Suppressor macrophage treated with lipopolysaccharide for 4 hours (primary cell): ENCODE measurements at regions not wholly inside any gene's neighbourhood (a gene's known extent, or its start where the extent isn't known, plus 50 kb on each side); places are given as distances from the start of the nearest gene placed in this dataset.

Source experiments
- DNase-seq: peaks from one replicate; pipeline ENCODE4 v3.0.0-alpha.2; 2020

DNA sequence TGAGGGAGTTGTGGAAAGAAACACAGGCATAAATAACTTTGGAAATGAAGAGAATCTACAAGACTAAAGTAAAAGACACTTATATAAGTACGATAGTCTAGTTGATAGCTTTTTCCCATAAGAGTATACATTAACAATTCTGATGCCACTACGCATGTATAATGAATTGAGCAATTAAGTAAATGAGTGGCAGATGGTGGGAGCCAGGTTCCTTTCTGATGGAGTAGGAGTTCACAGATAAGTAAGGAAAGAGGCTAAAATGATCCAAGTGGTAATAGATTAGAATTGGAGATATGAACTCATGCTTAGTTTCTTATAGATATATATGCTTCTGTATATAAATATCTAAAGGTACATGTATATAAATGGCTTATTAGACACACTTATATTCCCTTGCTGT lies 368.3 kb downstream of the FAM181B start:
- DNase-seq = no peak

DNA sequence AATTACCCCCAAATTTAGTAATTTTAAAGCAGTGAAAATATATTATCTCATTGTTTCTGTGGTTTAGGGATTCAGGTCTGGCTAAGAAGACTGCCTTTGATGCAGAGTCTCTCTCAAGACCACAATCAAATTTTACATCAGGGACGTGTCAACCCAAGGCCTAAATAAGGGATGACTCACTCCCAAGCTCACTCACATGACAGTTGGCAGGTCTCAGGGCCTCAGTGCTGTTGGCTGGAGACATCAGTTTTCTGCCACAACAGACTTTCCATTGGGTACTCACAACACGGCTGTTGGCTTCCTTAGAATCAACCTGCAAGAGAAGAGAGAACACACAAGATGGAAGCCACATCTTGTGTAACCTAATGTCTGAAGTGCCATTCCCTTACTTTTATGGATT lies 377.3 kb downstream of the FAM181B start:
- DNase-seq = no peak

DNA sequence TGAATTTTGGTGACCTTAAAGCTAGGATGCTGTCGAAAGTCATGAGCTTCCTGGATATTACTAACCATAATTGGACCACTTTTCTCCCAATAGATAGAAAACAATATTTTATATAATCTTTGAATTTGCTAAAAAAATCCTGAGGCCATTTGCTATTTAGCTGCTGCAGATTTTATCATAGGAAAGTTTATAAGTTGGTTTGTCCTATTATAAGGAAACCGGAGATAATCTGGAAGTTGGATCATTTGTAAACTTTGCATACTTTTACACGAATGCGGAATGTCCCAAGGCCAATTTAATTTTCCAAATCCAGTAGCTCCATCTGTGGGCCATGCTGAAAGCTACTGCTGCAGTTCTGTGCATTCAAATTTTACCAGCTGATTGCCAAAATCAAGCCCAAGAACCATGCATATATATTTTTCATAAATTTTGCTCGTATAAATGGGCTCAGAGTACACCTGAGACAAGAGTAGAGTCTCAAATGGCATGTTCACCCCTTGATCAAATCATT lies 378.3 kb downstream of the FAM181B start:
- no peak for DNase-seq

DNA sequence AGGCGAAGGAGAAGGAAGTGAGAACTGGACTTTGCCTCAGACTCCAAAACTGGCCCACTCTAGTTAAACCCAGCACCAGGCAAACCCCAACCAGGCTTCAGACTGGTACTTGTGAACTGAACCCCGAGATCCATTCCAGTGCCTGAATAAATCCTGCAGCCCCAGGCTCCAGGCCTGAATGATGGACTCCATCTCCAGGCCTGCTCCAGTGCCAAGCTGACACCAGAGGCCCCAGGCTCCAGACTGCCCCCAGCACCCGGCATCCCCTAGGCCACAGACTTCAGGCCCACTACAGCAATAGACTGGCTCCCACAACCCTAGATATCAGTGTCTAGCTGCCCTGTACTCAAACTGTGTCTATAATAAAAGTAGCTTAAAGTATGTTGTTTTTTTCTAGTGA lies 406.8 kb downstream of the FAM181B start:
- DNase-seq = no peak

DNA sequence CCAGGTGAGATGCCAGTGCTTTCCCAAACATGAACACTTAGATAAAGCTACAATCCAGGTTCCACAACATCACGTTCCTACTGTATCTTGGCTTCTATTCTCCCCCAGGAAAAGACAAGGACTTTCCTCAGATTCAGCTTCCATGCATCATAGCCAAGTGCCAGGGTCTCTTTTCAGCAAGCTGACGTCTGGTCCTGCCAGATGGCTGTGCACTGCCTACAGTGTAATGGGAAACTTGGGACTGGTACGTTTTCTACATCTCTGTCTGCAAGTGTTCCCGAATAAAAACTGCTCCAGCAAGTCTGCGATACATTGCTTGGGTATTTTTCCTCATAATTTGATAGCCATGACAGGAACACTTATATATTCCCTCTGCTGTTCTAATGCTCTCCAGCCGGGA lies 412.5 kb downstream of the FAM181B start:
- DNase-seq = no peak

DNA sequence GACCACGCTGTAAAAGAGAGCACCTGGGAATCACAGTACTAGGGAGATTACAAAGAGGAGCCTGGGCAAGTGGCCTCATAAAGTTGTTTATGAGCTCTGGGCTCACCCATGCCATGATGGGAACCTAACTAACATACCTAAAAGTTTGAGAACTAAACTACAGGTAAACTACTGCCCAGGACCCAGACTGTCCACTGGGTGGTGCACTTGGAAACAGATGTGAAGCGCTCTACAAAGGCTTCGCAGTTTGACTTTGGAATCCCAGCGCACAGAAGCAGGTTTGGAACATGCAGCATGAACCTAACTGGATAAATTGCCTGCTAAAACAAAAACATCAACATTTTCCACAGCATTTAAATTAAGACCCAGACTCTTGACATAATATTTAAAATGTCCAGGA lies 418.6 kb downstream of the FAM181B start:
- peak; percentile 6 for DNase-seq

DNA sequence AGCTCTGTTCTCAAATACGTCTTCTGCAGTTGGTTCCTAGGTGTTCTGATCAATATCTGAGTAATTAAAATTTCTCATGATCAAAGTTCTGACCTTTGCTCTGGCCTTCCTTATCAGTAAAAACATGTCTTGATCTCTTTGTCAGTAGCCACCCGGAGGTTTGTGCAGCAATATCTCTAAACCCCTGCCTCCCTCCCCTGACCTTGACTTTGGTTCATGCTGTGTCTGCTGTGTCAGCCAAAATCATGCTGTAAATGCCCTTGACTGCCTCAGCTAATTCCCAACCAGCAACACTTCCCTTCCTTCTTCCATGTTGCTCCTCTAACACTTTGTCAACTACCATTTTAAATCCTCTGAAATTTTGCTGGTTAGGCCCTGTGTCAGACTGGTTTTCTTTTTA lies 424.7 kb downstream of the FAM181B start:
- no peak for DNase-seq

DNA sequence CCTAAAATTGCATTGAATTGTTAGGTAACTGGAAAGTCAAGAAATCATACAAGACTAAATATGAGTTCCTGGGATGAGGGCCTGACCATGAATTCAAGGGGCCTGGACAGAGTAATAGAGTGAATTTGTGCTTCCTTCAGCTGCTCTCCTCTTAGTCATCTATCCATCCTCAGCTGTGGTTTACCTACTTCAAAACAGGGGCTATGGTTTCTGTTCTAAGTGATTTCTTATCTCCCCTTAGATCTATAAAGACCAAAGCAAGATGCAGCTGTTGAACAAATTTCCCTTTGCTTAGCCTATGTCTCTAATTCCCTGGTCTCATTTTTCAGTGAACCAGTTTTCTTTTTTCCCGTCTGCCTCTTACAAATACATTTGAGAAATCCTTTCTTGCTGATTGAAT lies 428.5 kb downstream of the FAM181B start:
- no peak for DNase-seq

DNA sequence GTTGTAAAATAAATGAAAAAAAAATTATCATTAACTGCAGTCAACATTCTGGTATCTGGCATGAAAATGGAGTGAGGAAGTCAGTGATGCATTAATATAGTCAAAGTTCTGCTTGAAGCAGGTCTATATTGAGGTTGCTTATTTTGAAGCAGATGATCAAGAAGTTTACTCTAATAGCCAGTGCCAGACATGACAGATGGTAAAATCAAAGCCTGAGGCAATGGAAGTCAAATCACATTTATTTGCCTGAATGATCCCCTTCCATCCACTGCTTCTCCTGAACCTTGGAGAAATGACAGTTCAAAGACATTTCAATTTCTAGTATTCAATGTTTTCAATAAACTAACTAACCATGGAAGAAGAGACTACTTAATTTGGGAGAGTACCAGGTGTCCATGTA lies 430.0 kb downstream of the FAM181B start:
- no peak for DNase-seq

DNA sequence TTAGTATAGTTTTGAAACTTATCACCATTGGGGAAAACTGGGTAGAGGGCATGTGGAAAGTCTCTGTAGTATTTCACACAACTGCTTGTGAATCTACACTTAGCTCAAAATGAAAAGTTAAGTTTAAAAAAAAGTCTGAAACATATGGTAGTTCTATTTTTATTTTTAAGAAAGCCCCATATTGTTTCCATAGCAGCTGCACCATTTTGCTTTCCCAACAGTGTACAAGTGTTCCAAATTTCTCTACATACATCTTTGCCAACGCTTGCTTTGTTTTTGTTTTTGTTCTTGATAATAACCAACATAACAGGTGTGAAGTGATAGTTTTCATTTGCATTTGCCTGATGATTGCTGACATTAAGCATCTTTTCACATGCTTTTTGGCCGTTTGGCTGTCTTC lies 445.2 kb downstream of the FAM181B start:
- no peak for DNase-seq

DNA sequence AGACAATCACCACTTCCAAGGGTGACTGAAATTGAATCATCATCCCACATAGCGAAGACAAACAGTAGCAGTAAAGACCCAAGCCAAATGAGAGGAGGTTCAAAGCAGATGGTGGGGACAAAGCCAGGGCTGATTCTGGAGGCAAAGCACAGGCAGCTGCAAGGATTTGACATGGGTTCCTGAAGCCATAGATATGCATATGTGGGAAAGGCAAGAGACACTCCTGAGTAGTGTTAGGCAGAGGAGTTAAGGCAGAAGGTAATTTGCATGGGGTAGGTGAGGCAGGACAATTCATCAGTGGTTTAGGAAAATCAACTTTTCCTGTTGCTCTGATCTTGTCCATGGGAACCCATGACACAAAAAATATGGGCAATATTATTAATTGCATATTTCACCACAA lies 462.8 kb downstream of the FAM181B start:
- no peak for DNase-seq

DNA sequence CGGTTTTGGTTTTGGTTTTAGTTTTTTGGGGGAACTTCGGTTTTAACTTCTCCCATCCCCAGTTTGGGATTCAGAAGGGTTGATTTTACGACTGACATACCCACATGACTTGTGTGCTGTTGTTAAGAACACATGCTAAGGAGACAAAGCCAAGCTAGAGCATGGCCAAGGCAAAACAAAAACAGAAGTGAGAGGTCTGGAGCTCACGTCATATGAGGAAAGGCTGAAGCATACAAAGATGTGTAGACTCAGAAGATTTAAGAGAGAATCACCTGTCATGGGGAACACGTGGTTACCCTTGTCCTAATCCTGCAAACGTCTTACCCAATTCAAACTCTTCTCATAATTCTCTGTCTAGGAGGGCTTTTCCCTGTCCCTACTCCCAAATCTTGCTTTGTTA lies 465.0 kb downstream of the FAM181B start:
- DNase-seq = no peak

DNA sequence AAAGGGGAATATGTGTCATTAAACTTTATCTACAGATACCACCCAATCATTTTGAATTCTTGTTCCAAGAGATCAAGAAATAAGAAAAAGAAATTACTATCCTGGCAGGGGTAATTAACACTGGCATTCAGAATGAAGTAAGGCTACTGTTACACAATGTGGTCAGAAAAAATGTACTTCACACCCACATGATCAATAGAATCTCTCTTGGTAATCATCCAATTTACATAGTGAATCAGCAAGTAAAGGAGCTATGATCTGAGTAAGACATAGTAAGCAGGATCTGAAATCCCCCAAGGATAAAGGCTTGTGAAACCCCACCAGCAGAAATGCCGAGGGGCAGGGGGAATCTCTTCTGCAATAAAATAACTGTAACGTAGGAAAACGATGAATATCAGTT lies 466.5 kb downstream of the FAM181B start:
- no peak for DNase-seq

DNA sequence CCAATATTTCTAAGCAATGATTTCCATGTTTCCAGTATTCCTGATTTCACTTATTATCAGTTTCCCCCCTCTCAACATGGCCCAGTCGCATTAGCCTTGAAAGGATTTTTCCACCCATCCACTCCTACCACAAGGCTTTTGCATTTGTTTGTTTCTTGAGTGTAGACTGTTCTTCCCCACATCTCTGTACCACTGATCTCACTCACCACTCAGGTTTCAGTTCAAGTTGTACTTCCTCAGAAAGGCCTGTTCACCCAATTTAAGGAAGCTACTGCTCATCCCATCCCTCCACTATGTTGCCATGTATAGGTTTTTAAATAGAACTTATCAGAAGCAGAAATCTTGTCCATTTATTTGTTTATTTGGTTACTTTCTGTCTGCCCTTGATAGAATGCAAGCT lies 472.3 kb downstream of the FAM181B start:
- DNase-seq = no peak

DNA sequence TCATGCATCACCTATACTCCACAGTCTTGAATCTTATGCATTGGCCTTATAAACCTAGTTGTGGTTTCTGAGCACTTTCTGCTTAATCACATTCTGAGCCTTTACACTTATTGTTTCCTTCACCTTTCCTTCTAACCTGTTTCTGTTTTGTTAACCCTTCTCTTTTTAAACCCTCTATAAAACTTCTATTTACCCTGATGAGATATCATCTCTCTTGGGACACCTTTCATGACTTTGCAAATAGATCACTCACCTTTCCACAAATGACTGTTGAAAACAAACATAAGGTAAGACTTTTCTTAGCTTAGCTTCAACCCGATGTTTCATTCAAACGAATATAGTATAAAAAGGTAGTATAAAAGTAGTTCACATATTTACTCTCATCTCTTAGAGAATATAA lies 483.6 kb downstream of the FAM181B start:
- no peak for DNase-seq

DNA sequence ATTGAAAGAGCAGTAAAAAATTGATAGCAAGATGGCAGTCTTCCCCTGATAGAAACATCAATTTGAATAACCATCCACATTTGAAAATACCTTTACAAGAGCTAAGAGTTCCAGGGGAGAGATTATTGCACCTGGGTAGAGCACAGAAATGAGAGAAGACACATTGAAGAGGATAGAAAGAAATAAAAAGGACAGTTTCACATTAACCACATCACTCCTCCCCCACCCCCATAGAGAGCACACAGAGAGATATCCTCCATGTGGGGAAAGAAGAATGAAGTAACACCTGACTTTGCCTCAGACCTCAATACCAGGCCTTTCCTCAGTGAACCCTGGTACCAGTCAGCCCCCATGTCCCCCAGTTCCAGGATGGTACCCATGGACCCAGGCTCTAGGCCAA lies 486.7 kb downstream of the FAM181B start:
- no peak for DNase-seq

DNA sequence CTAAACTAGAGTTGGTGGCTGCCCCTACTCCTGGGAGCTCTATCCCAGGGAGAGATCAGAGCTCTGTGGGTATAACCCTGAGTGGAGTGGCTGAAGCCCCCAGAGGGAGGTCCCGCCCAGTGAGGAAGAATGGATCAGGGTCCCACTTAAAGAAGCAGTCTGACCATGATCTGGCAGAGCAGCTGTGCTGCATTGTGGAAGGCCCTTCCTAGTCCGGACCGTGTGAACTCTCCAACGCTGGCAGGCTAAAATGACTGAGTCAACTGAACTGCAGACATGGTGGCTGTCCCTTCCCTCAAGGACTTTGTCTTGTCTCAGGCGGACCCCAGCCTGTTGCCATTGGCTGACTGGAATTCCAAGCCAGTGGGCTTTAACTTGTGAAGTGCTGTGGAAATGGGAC lies 494.2 kb downstream of the FAM181B start:
- DNase-seq = no peak

DNA sequence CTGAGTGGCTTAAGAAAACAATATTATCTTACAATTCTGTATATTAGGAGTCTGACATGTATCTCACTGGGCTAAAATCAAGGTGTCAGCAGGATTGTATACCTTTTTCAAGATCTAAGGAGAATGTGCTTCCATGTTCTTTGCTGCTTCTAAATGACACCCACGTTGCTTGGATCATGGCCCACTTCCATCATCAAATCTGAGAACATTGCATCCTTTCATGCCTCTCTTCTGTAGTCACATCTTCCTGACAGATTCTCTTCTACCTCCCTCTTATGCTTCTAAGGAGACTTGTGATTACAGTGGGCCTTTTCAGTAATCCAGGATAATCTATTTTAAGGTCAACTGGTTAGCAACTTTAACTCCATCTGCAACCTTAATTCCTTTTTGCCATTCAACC lies 499.4 kb downstream of the FAM181B start:
- DNase-seq = no peak

DNA sequence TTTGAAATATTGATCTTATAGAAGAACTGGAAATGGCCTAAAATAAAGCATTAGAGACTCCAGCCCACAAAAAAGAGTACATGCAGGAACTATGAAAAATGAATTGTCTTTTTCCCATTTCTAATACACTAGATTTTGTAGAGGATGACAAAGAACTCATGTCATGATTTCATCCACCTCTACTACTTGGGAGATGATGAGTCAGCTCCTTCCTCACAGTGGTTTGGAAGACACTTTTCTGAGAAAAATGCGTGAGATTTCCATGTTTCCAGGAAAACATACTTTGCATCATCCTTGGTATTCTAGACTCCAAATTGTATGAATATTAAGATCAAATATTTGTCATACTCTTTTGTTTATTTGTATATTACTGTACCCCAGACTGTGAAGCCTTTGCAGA lies 500.5 kb downstream of the FAM181B start:
- DNase-seq = no peak

DNA sequence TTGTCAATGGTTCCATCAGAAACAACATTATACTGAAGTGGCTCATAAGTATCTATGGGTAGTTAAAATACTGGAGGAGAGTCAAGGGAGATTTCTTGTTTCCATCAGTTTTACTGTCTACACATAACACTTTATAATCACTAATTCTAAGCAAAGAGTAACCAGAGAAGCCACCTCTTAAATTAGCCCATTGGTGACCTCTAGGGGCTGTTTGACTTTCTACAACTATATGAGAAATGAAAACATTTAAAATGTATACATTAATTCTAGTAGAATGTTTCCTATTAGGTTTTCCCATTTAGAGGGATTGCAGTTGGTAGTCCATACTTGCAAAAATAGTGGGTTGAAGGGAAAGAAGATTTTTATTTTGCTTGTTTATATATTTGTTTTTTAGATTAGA lies 504.3 kb downstream of the FAM181B start:
- DNase-seq = peak; percentile 2

DNA sequence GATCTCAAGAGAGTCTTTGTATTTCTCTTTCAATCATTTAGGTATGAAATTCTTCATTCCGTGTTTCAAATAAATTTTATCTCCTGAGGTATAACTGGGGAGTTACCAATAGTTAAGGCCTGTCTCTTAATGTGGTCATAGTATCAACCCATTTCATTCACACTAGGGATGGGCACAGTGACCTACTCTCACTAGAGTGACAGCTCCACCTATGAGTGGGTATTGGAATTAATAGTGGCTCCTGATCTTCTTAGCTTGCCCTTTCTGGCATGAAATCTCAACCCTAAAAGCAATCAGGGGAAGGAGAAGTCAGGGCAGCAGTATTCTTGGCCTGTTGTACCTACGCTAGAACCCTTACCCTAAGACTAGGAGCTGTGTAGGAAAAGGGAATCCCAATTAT lies 507.7 kb downstream of the FAM181B start:
- no peak for DNase-seq

DNA sequence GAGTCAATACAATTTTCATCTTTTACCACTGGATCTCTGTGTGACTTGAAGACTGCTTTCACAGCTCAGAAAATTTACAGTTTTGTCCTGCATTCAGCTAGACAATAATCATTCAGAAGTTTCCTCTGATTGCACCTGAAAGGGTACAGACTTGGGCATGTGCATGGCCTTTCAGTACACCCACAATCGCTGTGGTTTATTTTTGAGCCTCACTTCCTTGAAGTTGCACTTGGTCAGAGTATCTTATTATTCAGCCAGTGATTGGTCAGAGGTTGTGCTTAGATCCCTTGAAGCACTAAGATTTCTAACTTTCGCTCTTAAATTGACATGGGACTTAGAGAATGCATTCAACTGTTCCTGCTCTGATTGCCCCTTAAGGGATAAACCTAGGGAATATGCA lies 508.2 kb downstream of the FAM181B start:
- DNase-seq = no peak

DNA sequence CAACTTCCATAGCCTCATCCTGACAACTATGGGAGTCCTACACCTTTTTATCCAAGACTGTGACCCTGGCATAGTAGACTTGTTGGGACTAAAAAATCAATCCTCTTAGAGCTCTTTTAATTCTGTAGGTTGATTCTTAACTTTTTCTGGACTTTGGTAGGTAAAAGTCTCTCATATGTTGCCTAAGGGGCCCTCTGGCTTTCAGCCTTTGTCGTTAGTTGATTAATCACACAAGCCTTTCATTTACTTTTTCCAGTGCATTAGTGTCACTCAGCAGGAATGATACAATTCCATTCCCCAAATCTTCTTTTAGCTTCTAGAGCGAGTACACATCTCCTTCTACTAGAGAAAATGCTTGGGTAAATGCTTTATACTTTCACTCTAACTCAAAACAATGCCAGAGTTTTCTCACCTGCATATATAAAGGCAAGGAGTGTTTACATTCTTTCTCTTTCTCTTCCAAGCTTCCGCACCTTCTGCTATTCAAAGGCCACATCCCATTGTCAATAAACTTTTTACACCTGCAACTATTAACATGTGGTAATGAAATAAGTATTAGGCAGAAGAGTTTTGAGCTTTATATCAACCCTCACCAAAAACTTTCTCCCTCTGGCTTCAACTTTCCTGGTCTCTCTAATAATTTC lies 516.6 kb downstream of the FAM181B start:
- no peak for DNase-seq

DNA sequence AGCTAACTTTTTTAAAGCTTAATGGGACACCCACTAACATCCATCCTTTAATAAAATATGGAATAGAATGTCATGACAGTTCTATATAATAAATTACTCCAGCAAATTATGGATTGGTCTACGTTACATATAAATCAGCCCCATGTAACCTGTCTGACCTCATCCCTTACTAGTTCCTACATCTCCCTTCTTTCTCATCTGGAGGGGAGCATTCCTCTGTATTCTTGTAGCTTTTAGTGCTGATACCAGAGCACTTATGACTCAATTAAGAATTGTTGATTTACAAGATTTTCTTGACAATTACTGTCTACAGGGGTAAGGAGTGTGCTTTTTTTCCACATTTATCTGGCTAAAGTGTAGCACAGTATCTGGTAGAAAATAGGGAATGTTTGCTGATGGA lies 523.7 kb downstream of the FAM181B start:
- DNase-seq = no peak

DNA sequence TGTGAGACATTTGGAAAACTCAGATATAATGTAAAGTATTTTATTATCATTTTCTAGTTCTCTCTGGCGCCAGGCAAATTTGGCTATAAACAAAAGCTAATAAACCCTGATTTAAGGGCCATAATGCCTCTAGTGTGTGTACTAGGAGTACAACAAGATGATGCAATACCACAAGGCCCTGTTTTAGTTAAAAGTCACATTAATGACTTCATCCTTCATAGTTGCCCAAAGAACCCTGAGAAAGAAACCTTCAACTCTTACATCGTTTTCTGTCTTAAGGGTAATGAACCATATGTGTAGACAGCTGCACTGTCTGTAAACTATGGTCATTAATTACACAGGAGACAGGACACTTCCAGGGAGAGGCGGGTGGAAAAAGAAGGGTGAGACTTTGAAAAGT lies 538.4 kb downstream of the FAM181B start:
- no peak for DNase-seq

DNA sequence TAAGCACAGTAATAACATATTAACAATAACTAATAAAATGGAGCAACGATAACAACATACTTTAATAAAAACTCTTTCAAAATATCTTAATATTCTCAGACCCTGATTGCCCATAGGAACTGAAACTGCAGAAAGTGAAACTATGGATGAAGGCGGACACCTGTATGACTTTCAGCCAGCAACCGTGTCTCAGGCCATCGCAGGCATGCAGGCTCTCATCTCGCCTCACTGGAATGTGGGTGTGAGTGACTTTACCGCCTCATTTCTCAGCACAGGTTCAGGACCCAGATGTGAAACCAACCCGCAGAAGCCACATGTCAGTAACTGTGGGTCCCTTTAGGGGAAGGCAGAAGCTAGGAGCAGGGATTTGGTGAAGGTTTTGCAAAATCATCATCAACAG lies 539.1 kb downstream of the FAM181B start:
- no peak for DNase-seq
